Rectal smooth muscle tissue (tissue), 1 donor: ENCODE measurements at regions not wholly inside any gene's neighbourhood (a gene's known extent, or its start where the extent isn't known, plus 50 kb on each side); places are given as distances from the start of the nearest gene placed in this dataset.
"Not testable (repeated sequence)": the region's sequence is repeated elsewhere in the genome, so short reads cannot be mapped to it uniquely, and the experiment has no call there.

Source experiments
- H3K27ac ChIP-seq: one replicate; pipeline ENCODE4 v1.7.0; 2013; ENCODE audit warnings: low read depth, low read length, inconsistent platforms
- H3K27me3 ChIP-seq: one replicate; pipeline ENCODE4 v1.7.0; 2013; ENCODE audit warnings: low read length; ENCODE audit not compliant: control insufficient read depth, insufficient read depth
- H3K36me3 ChIP-seq: one replicate; pipeline ENCODE4 v1.7.0; 2013; ENCODE audit warnings: low read length; ENCODE audit not compliant: control insufficient read depth, insufficient read depth
- H3K4me1 ChIP-seq: one replicate; pipeline ENCODE4 v1.7.0; 2013; ENCODE audit warnings: low read length; ENCODE audit not compliant: control insufficient read depth, insufficient read depth
- H3K4me3 ChIP-seq: one replicate; pipeline ENCODE4 v1.7.0; 2013; ENCODE audit warnings: low read length
- H3K9ac ChIP-seq: one replicate; pipeline ENCODE4 v1.7.0; 2013; ENCODE audit warnings: low read length

DNA sequence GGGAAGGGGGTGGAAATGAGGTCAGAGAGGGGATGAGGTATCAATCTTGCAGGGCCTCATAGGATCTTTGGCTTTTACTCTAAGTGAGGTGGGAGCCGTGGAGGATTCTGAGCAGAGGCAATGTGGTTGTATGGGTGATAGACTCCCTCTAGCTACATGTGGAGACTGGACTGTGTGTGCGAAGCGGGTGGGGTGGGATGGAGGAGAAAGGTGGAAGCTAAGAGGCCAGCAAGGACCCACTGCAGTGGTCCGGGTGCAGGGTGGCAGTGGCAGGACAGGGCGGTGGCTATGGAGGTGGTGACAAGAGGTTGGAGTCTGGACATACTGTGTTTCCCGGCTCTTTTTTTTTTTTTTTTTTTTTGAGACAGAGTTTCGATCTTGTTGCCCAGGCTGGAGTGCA lies 62.4 kb upstream of the PTPN1 start:
- H3K9ac ChIP-seq, result no peak overlapping the region
- no peaks in the 10 kb centered on the region for H3K27me3 ChIP-seq
- H3K36me3 ChIP-seq, result no peaks in the 10 kb centered on the region
- H3K4me3 ChIP-seq, result no peak overlapping the region
- H3K4me1 ChIP-seq, result no peaks in the 10 kb centered on the region
- no peak overlapping the region for H3K27ac ChIP-seq

DNA sequence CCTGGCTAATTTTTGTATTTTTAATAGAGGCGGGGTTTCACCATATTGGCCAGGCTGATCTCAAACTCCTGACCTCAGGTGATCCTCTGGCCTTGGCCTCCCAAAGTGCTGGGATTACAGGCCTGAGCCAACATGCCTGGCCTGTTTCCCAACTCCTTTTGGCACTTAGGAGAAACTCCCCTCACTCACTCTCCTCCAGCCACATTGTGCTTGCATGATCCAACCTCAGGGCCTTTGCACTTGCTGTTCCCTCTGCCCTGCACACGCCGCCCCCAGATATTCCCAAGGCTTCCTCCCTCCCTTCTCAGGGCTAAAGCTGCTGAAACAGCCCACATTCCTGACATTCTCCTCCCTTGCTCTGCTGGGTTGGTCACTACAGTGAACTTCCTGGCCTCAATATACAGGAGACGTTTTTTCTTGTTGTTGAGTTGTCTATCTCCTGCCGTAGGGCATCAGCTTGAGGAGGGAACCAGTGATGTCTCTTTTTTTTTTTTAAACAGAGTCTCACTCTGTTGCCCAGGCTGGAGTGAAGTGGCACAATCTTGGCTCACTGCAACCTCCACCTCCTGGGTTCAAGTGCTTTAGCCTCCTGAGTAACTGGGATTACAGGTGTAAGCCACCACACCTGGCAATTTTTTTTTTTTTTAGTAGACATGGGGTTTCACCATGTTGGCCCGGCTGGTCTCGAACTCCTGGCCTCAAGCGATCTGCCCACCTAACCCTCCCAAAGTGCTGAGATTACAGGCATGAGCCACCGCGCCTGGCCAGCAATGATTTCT lies 61.4 kb upstream of the PTPN1 start:
- H3K27ac ChIP-seq, H3K36me3 ChIP-seq, H3K27me3 ChIP-seq, H3K9ac ChIP-seq, H3K4me1 ChIP-seq, H3K4me3 ChIP-seq: not testable (repeated sequence)

GRCh38 chr20:50449738-50450492 lies 60.3 kb upstream of the PTPN1 start:
- Histone ChIP-seq H3K4me3 (no peak overlapping the region), H3K27ac (no peak overlapping the region)

GRCh38 chr20:50450493-50450826 lies 59.7 kb upstream of the PTPN1 start:
- Histone ChIP-seq H3K4me3 (no peak overlapping the region), H3K9ac (no peak overlapping the region), H3K4me1 (no peaks in the 10 kb centered on the region), H3K27me3 (no peaks in the 10 kb centered on the region), H3K27ac (no peak overlapping the region), H3K36me3 (no peaks in the 10 kb centered on the region)

More at GRCh38 chr20:50449738-50450492, 60.3 kb upstream of the PTPN1 start:
- Histone ChIP-seq H3K4me1 (no peaks in the 10 kb centered on the region), H3K27me3 (no peaks in the 10 kb centered on the region), H3K9ac (no peak overlapping the region), H3K36me3 (no peaks in the 10 kb centered on the region)

- Histone ChIP-seq H3K36me3 (no peaks in the 10 kb centered on the region), H3K9ac (no peak overlapping the region), H3K4me1 (no peaks in the 10 kb centered on the region), H3K27me3 (no peaks in the 10 kb centered on the region), H3K4me3 (no peak overlapping the region), H3K27ac (no peak overlapping the region)
Observed at GRCh38 chr20:50450881-50451752, 59.1 kb upstream of the PTPN1 start.

DNA sequence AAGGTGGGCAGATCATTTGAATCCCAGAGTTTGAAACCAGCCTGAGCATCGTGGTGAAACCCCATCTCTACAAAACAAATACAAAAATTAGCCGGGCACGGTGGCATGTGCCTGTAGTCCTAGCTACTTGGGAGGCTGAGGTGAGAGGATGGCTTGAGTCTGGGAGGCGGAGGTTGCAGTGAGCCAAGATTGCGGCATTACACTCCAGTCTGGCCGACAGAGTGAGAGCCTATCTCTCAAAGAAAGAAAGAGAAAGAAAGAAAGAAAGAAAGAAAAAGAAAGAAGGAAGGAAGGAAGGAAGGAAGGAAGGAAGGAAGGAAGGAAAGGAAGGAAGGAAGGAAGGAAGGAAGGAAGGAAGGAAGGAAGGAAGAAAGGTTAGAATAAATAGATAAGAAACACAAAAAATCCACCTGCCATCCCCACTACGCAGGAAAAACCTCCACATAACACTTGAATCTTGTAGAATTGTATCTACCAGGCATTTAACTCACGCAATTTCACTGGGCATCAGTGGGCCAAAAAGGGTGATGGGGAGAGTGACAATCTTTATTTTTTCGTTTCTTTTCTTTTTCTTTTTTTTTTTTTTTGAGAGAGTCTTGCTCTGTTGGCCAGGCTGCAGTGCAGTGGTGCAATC lies 58.3 kb upstream of the PTPN1 start:
- H3K27me3 ChIP-seq, H3K36me3 ChIP-seq, H3K9ac ChIP-seq, H3K4me3 ChIP-seq, H3K27ac ChIP-seq, H3K4me1 ChIP-seq: not testable (repeated sequence)

DNA sequence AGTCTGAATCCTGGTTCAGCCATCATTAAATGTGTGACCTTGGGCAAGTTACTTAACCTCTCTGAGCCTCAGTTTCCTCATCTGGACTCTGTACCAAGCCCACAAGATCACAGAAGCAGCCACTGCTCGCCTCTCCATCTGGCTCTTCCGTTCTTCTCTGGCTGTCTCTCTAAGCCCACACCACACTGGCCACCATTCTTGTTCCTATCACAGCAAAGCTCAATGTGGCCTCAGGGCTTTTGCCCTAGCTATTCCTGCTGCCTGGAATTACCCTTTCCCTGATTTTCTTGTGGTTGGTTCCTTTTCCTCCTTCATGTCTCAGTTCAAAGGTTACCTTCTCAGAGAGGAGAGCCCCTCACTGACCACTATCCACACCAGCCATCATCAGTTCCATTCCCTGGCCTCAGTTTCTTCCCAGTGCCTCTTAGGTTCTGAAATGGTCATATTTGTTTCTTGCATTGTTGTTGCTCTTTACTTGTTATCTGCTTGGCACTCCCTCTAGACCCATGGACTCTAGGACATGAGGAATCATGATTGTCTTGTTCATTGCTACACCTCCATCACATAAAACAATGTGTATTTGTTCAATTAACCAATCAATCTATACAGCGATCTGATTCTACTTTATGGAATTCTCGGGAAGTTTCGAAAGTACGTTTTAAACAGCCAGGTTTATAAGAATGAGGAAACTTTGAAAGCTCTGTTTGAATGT lies 56.5 kb upstream of the PTPN1 start:
- H3K27me3 ChIP-seq, result no peaks in the 10 kb centered on the region
- H3K36me3 ChIP-seq, result no peaks in the 10 kb centered on the region
- no peak overlapping the region for H3K4me3 ChIP-seq
- H3K27ac ChIP-seq, result no peak overlapping the region
- no peaks in the 10 kb centered on the region for H3K4me1 ChIP-seq
- no peak overlapping the region for H3K9ac ChIP-seq

GRCh38 chr20:50455245-50455644 lies 54.9 kb upstream of the PTPN1 start:
- H3K27me3 ChIP-seq, H3K36me3 ChIP-seq, H3K4me1 ChIP-seq, H3K4me3 ChIP-seq, H3K9ac ChIP-seq, H3K27ac ChIP-seq: not testable (repeated sequence)

- no peak overlapping the region for H3K4me3 ChIP-seq
- no peaks in the 10 kb centered on the region for H3K36me3 ChIP-seq
- no peak overlapping the region for H3K27ac ChIP-seq
- H3K4me1 ChIP-seq, result peaks cover 5% of the 10 kb centered on the region
- no peaks in the 10 kb centered on the region for H3K27me3 ChIP-seq
- H3K9ac ChIP-seq, result no peak overlapping the region
Observed at GRCh38 chr20:50455656-50456451, 54.3 kb upstream of the PTPN1 start.

DNA sequence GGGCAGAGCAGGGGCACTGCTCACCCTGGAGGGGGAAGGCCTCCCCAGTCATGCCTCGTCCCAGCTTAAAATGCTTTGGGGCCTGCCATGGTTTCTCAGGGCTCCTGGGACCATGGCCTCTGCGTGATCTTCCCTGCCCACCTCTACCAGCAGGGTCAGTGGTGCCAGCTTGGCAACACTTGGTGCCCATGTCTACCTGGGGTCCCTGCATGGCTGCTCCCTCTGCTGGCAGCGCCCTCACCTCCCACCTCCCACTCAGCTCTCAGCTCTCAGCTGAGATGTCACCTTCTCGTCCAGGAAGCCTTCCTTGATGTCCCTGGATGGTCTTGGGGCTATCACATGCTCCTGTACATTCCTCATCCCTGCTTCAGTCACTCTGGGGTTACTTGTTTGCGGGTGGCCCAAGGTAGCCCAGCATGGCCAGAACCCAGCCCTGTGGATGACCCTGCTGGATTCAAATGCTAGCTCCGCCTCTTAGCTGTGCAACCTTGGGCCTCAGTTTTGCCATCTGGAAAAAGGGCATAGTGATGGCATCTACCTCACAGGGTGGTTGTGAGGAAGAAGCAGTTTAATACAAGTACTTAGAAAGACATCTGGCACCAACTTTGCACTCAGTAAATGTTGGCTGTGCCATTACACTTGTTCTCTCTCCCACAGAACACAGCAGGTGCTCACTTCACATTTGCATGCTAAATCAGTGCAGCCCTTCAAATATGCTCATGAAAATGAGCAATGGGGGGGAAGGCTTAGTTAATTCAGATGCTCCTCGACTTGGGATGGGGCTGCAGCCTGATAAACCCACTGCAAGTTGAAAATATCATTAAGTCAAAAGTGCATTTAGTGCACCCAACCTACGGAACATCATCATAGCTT lies 53.5 kb upstream of the PTPN1 start:
- Histone ChIP-seq H3K27ac (no peak overlapping the region), H3K36me3 (no peaks in the 10 kb centered on the region), H3K27me3 (no peaks in the 10 kb centered on the region), H3K4me1 (peaks cover 6% of the 10 kb centered on the region), H3K9ac (no peak overlapping the region), H3K4me3 (no peak overlapping the region)
